Activated CD4-positive, alpha-beta T cell treated with anti-CD3 and anti-CD28 coated beads, Interleukin-2, amount 10 ng/mL, durations not matched to agents 7 days and 5 days (primary cell): ENCODE measurements at regions not wholly inside any gene's neighbourhood (a gene's known extent, or its start where the extent isn't known, plus 50 kb on each side); places are given as distances from the start of the nearest gene placed in this dataset.

Source experiments
- CTCF ChIA-PET: fragments of 350-600 bp; sonication (Branson Sonifier 250); formaldehyde crosslinking; loops from one replicate; lab custom pipeline; 2021; ENCODE audit warnings: antibody characterized with exemption; lab: Charles Lee
- POLR2A ChIA-PET: fragments of 350-600 bp; sonication (Branson Sonifier 250); formaldehyde crosslinking; loops from one replicate; lab custom pipeline; 2021; ENCODE audit warnings: antibody characterized with exemption; lab: Charles Lee
- DNase-seq: peaks from one replicate; pipeline ENCODE4 v3.0.0-alpha.2; 2020
- H3K27ac Mint-ChIP-seq: one replicate; pipeline ENCODE4 v1.8.0; 2021; ENCODE audit warnings: mild to moderate bottlenecking, moderate library complexity, mixed read lengths
- H3K27me3 Mint-ChIP-seq: one replicate; pipeline ENCODE4 v1.8.0; 2021; ENCODE audit warnings: mixed read lengths
- H3K36me3 Mint-ChIP-seq: one replicate; pipeline ENCODE4 v1.8.0; 2021; ENCODE audit warnings: low read depth, mixed read lengths
- H3K4me1 Mint-ChIP-seq: one replicate; pipeline ENCODE4 v1.8.0; 2021; ENCODE audit warnings: mixed read lengths
- H3K4me3 Mint-ChIP-seq: one replicate; pipeline ENCODE4 v1.8.0; 2021; ENCODE audit warnings: mild to moderate bottlenecking, moderate library complexity, mixed read lengths
- H3K9me3 Mint-ChIP-seq: one replicate; pipeline ENCODE4 v1.8.0; 2021; ENCODE audit warnings: mixed read lengths

DNA sequence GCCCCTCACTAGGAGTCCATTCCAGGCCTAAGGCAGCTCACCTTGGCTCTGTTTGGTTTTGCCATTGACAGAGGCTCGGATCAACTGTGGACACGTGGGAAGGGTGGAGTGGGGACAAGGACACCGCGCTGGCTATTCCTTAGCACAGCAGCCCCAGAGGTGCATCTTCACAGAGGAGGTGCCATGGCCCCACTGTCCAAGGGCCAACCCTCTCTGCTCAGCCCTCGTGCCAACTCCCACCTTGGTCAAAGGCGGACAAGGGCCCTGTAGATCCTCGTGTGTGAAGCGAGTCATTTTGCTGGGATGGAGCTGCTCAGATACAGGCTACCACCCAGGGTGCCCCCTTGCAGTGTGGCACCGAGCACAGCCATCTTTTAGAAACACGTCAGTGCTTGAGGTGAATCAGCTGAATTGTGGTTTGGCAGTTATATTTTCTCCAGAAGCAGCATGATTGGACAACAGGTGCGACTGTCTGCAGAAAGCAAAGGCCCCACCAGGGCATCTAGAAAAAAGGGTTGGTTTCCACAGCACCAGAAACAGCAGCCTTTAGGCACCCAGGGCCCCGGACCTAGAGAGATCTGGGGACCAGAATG is 192.1 kb upstream of the GPR12 start:
- DNase-seq: no peak
- Mint-ChIP-seq H3K27me3 (peaks cover 7% of the 10 kb centered on the region), H3K4me3 (no peak overlapping the region), H3K36me3 (no peaks in the 10 kb centered on the region), H3K4me1 (no peaks in the 10 kb centered on the region), H3K27ac (no peak overlapping the region), H3K9me3 (no peaks in the 10 kb centered on the region)
- POLR2A ChIA-PET: no interaction called here
- CTCF ChIA-PET: interaction anchor here (0.6 kb wide), 1 partner anchor 9 kb away, joined by 3 read pairs; no protein-coding TSS in a partner anchor

DNA sequence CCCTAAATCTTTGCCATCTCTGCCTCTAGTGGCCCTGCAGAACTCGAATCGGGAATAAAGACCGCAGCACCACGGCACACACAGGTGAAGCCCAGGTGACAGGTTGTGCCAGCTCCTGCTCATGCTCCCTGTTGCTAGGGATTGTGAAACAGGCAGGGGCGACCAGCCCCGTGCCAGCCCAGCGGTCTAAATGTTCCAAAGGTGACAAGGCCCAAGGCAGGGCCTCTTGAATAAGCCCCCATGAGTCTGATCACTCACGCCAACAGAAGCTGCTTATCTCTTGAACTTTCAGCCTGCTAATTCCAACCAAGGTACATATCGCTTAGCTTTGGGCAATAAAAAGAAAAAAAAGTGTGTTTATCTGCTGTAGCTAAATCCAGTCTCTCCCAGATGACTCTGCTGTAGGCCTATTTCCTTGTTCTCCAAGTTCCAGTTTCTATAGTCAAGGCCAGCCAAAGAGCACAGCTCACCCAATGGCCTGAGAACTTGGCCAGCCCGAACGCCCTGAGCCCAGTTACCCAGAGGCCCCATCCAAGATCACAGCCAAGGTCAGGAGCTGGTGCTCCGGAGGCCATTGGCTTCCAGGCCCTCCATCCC is 191.1 kb upstream of the GPR12 start:
- POLR2A ChIA-PET: interaction anchor here (1.2 kb wide), 1 partner anchor 28 kb away, joined by 4 read pairs; no protein-coding TSS in a partner anchor
- DNase-seq: no peak
- Mint-ChIP-seq H3K9me3 (no peaks in the 10 kb centered on the region), H3K36me3 (no peaks in the 10 kb centered on the region), H3K4me1 (no peaks in the 10 kb centered on the region), H3K27me3 (peaks cover 4% of the 10 kb centered on the region), H3K27ac (no peak overlapping the region), H3K4me3 (no peak overlapping the region)
- CTCF ChIA-PET: interaction anchor here (1.0 kb wide), 1 partner anchor 8 kb away, joined by 3 read pairs; no protein-coding TSS in a partner anchor

- Mint-ChIP-seq H3K4me1 (no peaks in the 10 kb centered on the region), H3K36me3 (no peaks in the 10 kb centered on the region), H3K27ac (no peak overlapping the region), H3K9me3 (no peaks in the 10 kb centered on the region), H3K27me3 (peaks cover 7% of the 10 kb centered on the region), H3K4me3 (no peak overlapping the region)
- ChIA-PET POLR2A (interaction anchor here (1.2 kb wide), 1 partner anchor 29 kb away, joined by 4 read pairs; no protein-coding TSS in a partner anchor), CTCF (interaction anchor here (1.0 kb wide), 1 partner anchor 9 kb away, joined by 3 read pairs; no protein-coding TSS in a partner anchor)
- DNase-seq: no peak
Measured at GRCh38 chr13:26950968-26951367, 190.4 kb upstream of the GPR12 start.

GRCh38 chr13:26950546-26950945 is 190.0 kb upstream of the GPR12 start:
- POLR2A ChIA-PET: interaction anchor here (1.2 kb wide), 1 partner anchor 29 kb away, joined by 4 read pairs; no protein-coding TSS in a partner anchor
- H3K27me3 Mint-ChIP-seq: peaks cover 8% of the 10 kb centered on the region
- DNase-seq: no peak
- no peaks in the 10 kb centered on the region for H3K36me3 Mint-ChIP-seq
- CTCF ChIA-PET: interaction anchor here (1.0 kb wide), 1 partner anchor 408 kb away, joined by 3 read pairs; no protein-coding TSS in a partner anchor
- H3K27ac Mint-ChIP-seq: no peak overlapping the region
- no peaks in the 10 kb centered on the region for H3K4me1 Mint-ChIP-seq
- H3K4me3 Mint-ChIP-seq: no peak overlapping the region
- H3K9me3 Mint-ChIP-seq: no peaks in the 10 kb centered on the region

GRCh38 chr13:26949701-26950502 is 189.3 kb upstream of the GPR12 start:
- H3K27ac Mint-ChIP-seq: no peak overlapping the region
- H3K4me3 Mint-ChIP-seq: no peak overlapping the region
- no peak for DNase-seq
- peaks cover 11% of the 10 kb centered on the region for H3K27me3 Mint-ChIP-seq
- no peaks in the 10 kb centered on the region for H3K36me3 Mint-ChIP-seq
- POLR2A ChIA-PET: no interaction called here
- no peaks in the 10 kb centered on the region for H3K9me3 Mint-ChIP-seq
- CTCF ChIA-PET: interaction anchor here (1.0 kb wide), 1 partner anchor 409 kb away, joined by 3 read pairs; no protein-coding TSS in a partner anchor
- H3K4me1 Mint-ChIP-seq: no peaks in the 10 kb centered on the region

DNA sequence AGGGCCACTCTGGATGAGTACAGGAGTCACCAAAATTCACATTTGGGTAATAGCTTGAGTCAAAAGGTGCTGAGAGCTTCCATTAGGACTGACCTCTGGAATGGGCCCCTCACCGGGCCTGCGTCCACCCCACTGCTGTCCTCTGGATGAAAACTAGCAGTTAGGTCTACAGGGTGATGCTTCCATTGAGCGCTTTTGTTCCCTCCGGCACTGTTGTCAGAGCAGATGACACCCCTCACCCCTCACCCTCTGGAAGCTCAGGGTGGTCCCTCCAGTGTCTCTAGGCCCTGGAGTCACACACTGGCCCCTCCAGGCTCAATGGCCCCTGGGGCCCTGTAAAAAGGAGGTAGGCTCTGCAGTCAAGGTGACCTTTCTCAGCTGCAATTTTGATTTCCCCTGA is 187.8 kb upstream of the GPR12 start:
- Mint-ChIP-seq H3K27ac (no peak overlapping the region), H3K9me3 (no peaks in the 10 kb centered on the region), H3K4me3 (no peak overlapping the region), H3K4me1 (no peaks in the 10 kb centered on the region), H3K27me3 (peaks cover 9% of the 10 kb centered on the region), H3K36me3 (no peaks in the 10 kb centered on the region)
- POLR2A ChIA-PET: no interaction called here
- CTCF ChIA-PET: interaction anchor here (1.6 kb wide), 1 partner anchor 37 kb away, joined by 5 read pairs; no protein-coding TSS in a partner anchor
- no peak for DNase-seq

GRCh38 chr13:26946684-26947343 is 186.2 kb upstream of the GPR12 start:
- H3K27me3 Mint-ChIP-seq: peaks cover 9% of the 10 kb centered on the region
- POLR2A ChIA-PET: interaction anchor here (0.6 kb wide), 1 partner anchor 36 kb away, joined by 3 read pairs; no protein-coding TSS in a partner anchor
- DNase-seq: peak; percentile 11
- no peak overlapping the region for H3K27ac Mint-ChIP-seq
- CTCF ChIA-PET: interaction anchor here (0.6 to 2.1 kb wide), 15 partner anchors 18 to 1488 kb away, joined by 3 to 7 read pairs (median 4); no protein-coding TSS in a partner anchor
- H3K4me3 Mint-ChIP-seq: no peak overlapping the region
- no peaks in the 10 kb centered on the region for H3K9me3 Mint-ChIP-seq
- H3K4me1 Mint-ChIP-seq: no peaks in the 10 kb centered on the region
- H3K36me3 Mint-ChIP-seq: no peaks in the 10 kb centered on the region

DNA sequence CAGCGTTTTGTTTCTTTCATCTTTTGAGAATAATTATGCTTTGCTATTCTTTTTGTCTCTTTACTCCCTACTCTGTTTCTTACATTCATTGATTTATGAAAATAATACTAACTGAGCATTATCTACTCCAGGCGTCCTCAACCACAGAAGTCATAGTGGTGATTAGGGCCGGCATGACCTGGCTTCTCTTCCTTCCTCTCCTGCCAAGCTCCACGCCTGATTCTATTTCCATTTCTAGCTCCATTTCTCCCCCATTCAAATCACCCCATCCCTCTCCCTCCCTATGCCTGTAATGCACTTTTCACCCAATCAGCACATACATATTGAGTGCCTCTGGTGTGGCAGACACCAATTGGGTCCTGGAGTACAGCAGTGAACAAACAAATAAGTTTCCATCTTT is 183.2 kb upstream of the GPR12 start:
- Mint-ChIP-seq H3K4me3 (no peak overlapping the region), H3K27ac (no peak overlapping the region), H3K27me3 (peaks cover 9% of the 10 kb centered on the region), H3K9me3 (no peaks in the 10 kb centered on the region), H3K4me1 (no peaks in the 10 kb centered on the region), H3K36me3 (no peaks in the 10 kb centered on the region)
- DNase-seq: no peak
- ChIA-PET CTCF (interaction anchor here (0.6 to 0.7 kb wide), 2 partner anchors 9 to 1008 kb away, joined by 3 read pairs; no protein-coding TSS in a partner anchor), POLR2A (interaction anchor here (0.6 kb wide), 1 partner anchor 232 kb away, joined by 5 read pairs; no protein-coding TSS in a partner anchor)

GRCh38 chr13:26942184-26942583 is 181.6 kb upstream of the GPR12 start:
- Mint-ChIP-seq H3K27ac (no peak overlapping the region), H3K27me3 (peaks cover 9% of the 10 kb centered on the region), H3K4me1 (no peaks in the 10 kb centered on the region), H3K36me3 (no peaks in the 10 kb centered on the region), H3K9me3 (no peaks in the 10 kb centered on the region), H3K4me3 (no peak overlapping the region)
- ChIA-PET POLR2A (no interaction called here), CTCF (interaction anchor here (0.6 to 1.2 kb wide), 2 partner anchors 11 to 335 kb away, joined by 3 to 6 read pairs; no protein-coding TSS in a partner anchor)
- no peak for DNase-seq

GRCh38 chr13:26941345-26942174 is 181.0 kb upstream of the GPR12 start:
- Mint-ChIP-seq H3K36me3 (no peaks in the 10 kb centered on the region), H3K27me3 (peaks cover 9% of the 10 kb centered on the region), H3K4me1 (no peaks in the 10 kb centered on the region), H3K4me3 (no peak overlapping the region), H3K27ac (no peak overlapping the region), H3K9me3 (no peaks in the 10 kb centered on the region)
- ChIA-PET POLR2A (no interaction called here), CTCF (interaction anchor here (0.6 to 1.2 kb wide), 3 partner anchors 11 to 393 kb away, joined by 3 to 6 read pairs (median 4); no protein-coding TSS in a partner anchor)
- DNase-seq: no peak

- POLR2A ChIA-PET: no interaction called here
- Mint-ChIP-seq H3K4me1 (no peaks in the 10 kb centered on the region), H3K36me3 (no peaks in the 10 kb centered on the region), H3K4me3 (no peak overlapping the region), H3K9me3 (no peaks in the 10 kb centered on the region), H3K27me3 (no peaks in the 10 kb centered on the region), H3K27ac (no peak overlapping the region)
- CTCF ChIA-PET: no interaction called here
- no peak for DNase-seq
Measured at GRCh38 chr13:26934096-26934495, 173.5 kb upstream of the GPR12 start.
